HCT116 (cell line): ENCODE measurements at regions not wholly inside any gene's neighbourhood (a gene's known extent, or its start where the extent isn't known, plus 50 kb on each side); places are given as distances from the start of the nearest gene placed in this dataset.

Experiments used
- ATAC-seq: fragments of 200-7000 bp; cut with Tn5 transposase; 2 replicates; pipeline ENCODE4 v1.9.1; 2020; ENCODE audit warnings: mild to moderate bottlenecking, moderate library complexity
- BruUV-seq: library from RNA; stranded (reverse); fragments of 400-500 nt; replicated peaks from 2 replicates; lab custom pipeline; 2021; lab: Mats Ljungman, UMichigan
- CTCF ChIA-PET: fragments of 300-600 bp; sonication (Branson Sonifier 250); formaldehyde crosslinking; loops from one replicate; lab custom pipeline; 2021; ENCODE audit warnings: antibody characterized with exemption; lab: Charles Lee
- POLR2A ChIA-PET: fragments of 300-600, 350-600 bp; sonication (Branson Sonifier 250); formaldehyde crosslinking; loops from one replicate; lab custom pipeline; 2021; ENCODE audit warnings: antibody characterized with exemption; lab: Charles Lee
- RAD21 ChIA-PET, 2 experiments: fragments of 300-600 bp; sonication (Branson Sonifier 250); formaldehyde crosslinking; loops; one replicate each; lab custom pipeline; 2023; ENCODE audit warnings: low total read pairs in 2 of 2; ENCODE audit not compliant: uncharacterized antibody in 2 of 2, unreplicated experiment in 2 of 2, low non-redundant PET in 1 of 2; lab: Charles Lee
- DNase-seq: peaks from one replicate; pipeline ENCODE4 v3.0.0-alpha.2; 2010; ENCODE audit warnings: low read depth, low spot score
- H2AFZ ChIP-seq: fragments of 200-600 bp; shearing (Covaris generic), sonication (generic); 2 replicates; pipeline ENCODE4 v1.6.1; 2017; ENCODE audit warnings: low read depth, mixed run types, mixed read lengths, antibody characterized with exemption, low read length; ENCODE audit not compliant: poor library complexity, severe bottlenecking
- H3K27ac ChIP-seq: 2 replicates; pipeline ENCODE4 v1.5.1; 2012; ENCODE audit warnings: low read depth, low read length
- H3K27me3 ChIP-seq: fragments of 200-600 bp; sonication (generic); 2 replicates; pipeline ENCODE4 v1.6.1; 2016; ENCODE audit warnings: mixed run types, low read length, mixed read lengths; ENCODE audit not compliant: insufficient read depth
- H3K36me3 ChIP-seq, 2 experiments: fragments of 200-500 bp in 1 of 2; fragments of 200-600 bp in 1 of 2; sonication (Bioruptor generic) in 1 of 2; sonication (generic) in 1 of 2; 2 replicates each; pipeline versions ENCODE4 v1.5.1 to v1.6.1; 2014 to 2016; ENCODE audit warnings: low read length in 2 of 2, inconsistent platforms in 1 of 2, mixed read lengths in 1 of 2, mixed run types in 1 of 2; ENCODE audit not compliant: insufficient read depth in 2 of 2, control insufficient read depth in 1 of 2
- H3K4me1 ChIP-seq, 2 experiments: fragments of 200-600 bp in 1 of 2; sonication (generic) in 1 of 2; 2 replicates each; pipeline versions ENCODE4 v1.5.1 to v1.6.1; 2012 to 2017; ENCODE audit warnings: low read length in 2 of 2, inconsistent platforms in 1 of 2, mild to moderate bottlenecking in 1 of 2, mixed read lengths in 1 of 2, mixed run types in 1 of 2, moderate library complexity in 1 of 2; ENCODE audit not compliant: insufficient read depth in 2 of 2, control insufficient read depth in 1 of 2
- H3K4me2 ChIP-seq: fragments of 200-600 bp; sonication (generic); 2 replicates; pipeline ENCODE4 v1.6.1; 2017; ENCODE audit warnings: mixed run types, low read length, mixed read lengths
- H3K4me3 ChIP-seq, 2 experiments: fragments of 200-600 bp in 1 of 2; sonication (generic) in 1 of 2; replicated peaks in 1 of 2; 2 replicates each; pipeline ENCODE4 v1.5.1; 2011 to 2016; ENCODE audit warnings: low read length in 2 of 2, control low read depth in 1 of 2, low read depth in 1 of 2, mild to moderate bottlenecking in 1 of 2, mixed read lengths in 1 of 2, mixed run types in 1 of 2
- H3K79me2 ChIP-seq: fragments of 200-600 bp; sonication (generic); 2 replicates; pipeline ENCODE4 v1.6.1; 2017; ENCODE audit warnings: mild to moderate bottlenecking, mixed run types, low read length, moderate library complexity, mixed read lengths; ENCODE audit not compliant: insufficient read depth
- H3K9ac ChIP-seq: fragments of 200-600 bp; sonication (generic); 2 replicates; pipeline ENCODE4 v1.6.1; 2016; ENCODE audit warnings: low read length, mixed read lengths
- H3K9me2 ChIP-seq: fragments of 200-600 bp; sonication (generic), shearing (Covaris generic); 2 replicates; pipeline ENCODE4 v1.6.1; 2017; ENCODE audit warnings: mixed run types, mild to moderate bottlenecking, moderate library complexity; ENCODE audit not compliant: insufficient read depth
- H3K9me3 ChIP-seq, 2 experiments: fragments of 200-500 bp in 1 of 2; fragments of 200-600 bp in 1 of 2; sonication (Bioruptor generic) in 1 of 2; sonication (generic) in 1 of 2; 2 replicates each; pipeline ENCODE4 v1.6.1; 2014 to 2017; ENCODE audit warnings: low read length in 2 of 2, mixed read lengths in 2 of 2, inconsistent platforms in 1 of 2, low read depth in 1 of 2, mild to moderate bottlenecking in 1 of 2, mixed run types in 1 of 2, moderate library complexity in 1 of 2; ENCODE audit not compliant: control insufficient read depth in 1 of 2, insufficient read depth in 1 of 2
- H4K20me1 ChIP-seq: fragments of 200-600 bp; sonication (generic), shearing (Covaris generic); 2 replicates; pipeline ENCODE4 v1.6.1; 2017; ENCODE audit warnings: mixed run types, mild to moderate bottlenecking, moderate library complexity; ENCODE audit not compliant: insufficient read depth
- EGR1 ChIP-seq: IDR thresholded peaks from 2 replicates; pipeline ENCODE4 v1.6.1; 2012; ENCODE audit warnings: low read depth
- ELF1 ChIP-seq: IDR thresholded peaks from 2 replicates; pipeline ENCODE4 v1.6.1; 2012; ENCODE audit warnings: low read depth, borderline replicate concordance
- EZH2 ChIP-seq: fragments of 200-600 bp; sonication (generic); IDR thresholded peaks from 2 replicates; pipeline ENCODE4 v1.6.1; 2017; ENCODE audit warnings: antibody characterized with exemption, mixed run types
- JUND ChIP-seq: IDR thresholded peaks from 2 replicates; pipeline ENCODE4 v1.6.1; 2012
- POLR2AphosphoS5 ChIP-seq: IDR thresholded peaks from 2 replicates; pipeline ENCODE4 v1.6.1; 2011; ENCODE audit warnings: mild to moderate bottlenecking, low read depth, low read length, moderate library complexity
- SP1 ChIP-seq: IDR thresholded peaks from 2 replicates; pipeline ENCODE4 v1.6.1; 2012; ENCODE audit warnings: low read depth
- TCF7L2 ChIP-seq: IDR thresholded peaks from 2 replicates; pipeline ENCODE4 v1.7.0; 2011; ENCODE audit warnings: borderline replicate concordance, inconsistent platforms; ENCODE audit not compliant: insufficient read depth, insufficient read length; ENCODE audit errors: extremely low read depth
- intact Hi-C: fragments of 100-400 bp; cut with micrococcal nuclease; formaldehyde crosslinking; loops from 2 replicates; pipeline ENCODE4 v1.10.0; 2022
- TF ChIP-seq, protein P1 (sequence below): IDR thresholded peaks from 2 replicates; pipeline ENCODE4 v1.6.1; 2012; ENCODE audit warnings: low read depth

DNA sequence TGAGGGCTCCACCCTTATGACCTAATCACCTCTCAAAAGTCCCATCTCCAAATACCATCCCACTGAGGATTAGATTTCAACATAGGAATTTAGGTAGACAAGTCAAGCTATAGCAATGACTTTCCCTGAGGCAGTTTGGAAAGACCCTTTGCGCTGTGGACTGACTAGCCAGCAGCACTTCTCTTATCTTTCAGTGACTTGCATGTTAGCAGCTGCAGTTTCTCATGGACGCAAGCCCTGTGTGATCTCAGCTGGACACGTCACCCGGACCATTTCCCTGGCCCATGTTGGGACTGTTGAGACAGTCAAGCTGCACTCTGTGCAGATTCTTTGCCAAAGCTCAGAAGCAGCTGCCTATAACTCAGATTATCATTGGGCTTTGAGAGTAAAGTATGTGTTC, 408.1 kb upstream of the USP24 start:
- Histone ChIP-seq H3K27me3 (no peaks in the 10 kb centered on the region), H3K4me1 (no peaks in the 10 kb centered on the region), H3K79me2 (no peaks in the 10 kb centered on the region), H3K4me2 (no peak overlapping the region), H3K9me3 (no peaks in the 10 kb centered on the region), H3K36me3 (no peaks in the 10 kb centered on the region), H2AFZ (no peak overlapping the region), H3K9ac (no peak overlapping the region), H3K4me3 (no peak overlapping the region), H4K20me1 (no peaks in the 10 kb centered on the region), H3K27ac (no peak overlapping the region), H3K9me2 (no peaks in the 10 kb centered on the region)
- ChIA-PET CTCF (no interaction called here), RAD21 (no interaction called here), POLR2A (no interaction called here)
- DNase-seq (no peak), ATAC-seq (no peak)
- BruUV-seq, result no TSS peak
- no peak for TF ChIP-seq SP1
- TF ChIP-seq ELF1, result no peak
- no peak for TF ChIP-seq EZH2
- TF ChIP-seq, protein P1, sequence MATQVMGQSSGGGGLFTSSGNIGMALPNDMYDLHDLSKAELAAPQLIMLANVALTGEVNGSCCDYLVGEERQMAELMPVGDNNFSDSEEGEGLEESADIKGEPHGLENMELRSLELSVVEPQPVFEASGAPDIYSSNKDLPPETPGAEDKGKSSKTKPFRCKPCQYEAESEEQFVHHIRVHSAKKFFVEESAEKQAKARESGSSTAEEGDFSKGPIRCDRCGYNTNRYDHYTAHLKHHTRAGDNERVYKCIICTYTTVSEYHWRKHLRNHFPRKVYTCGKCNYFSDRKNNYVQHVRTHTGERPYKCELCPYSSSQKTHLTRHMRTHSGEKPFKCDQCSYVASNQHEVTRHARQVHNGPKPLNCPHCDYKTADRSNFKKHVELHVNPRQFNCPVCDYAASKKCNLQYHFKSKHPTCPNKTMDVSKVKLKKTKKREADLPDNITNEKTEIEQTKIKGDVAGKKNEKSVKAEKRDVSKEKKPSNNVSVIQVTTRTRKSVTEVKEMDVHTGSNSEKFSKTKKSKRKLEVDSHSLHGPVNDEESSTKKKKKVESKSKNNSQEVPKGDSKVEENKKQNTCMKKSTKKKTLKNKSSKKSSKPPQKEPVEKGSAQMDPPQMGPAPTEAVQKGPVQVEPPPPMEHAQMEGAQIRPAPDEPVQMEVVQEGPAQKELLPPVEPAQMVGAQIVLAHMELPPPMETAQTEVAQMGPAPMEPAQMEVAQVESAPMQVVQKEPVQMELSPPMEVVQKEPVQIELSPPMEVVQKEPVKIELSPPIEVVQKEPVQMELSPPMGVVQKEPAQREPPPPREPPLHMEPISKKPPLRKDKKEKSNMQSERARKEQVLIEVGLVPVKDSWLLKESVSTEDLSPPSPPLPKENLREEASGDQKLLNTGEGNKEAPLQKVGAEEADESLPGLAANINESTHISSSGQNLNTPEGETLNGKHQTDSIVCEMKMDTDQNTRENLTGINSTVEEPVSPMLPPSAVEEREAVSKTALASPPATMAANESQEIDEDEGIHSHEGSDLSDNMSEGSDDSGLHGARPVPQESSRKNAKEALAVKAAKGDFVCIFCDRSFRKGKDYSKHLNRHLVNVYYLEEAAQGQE, result no peak
- TF ChIP-seq JUND, result no peak
- no peak for TF ChIP-seq TCF7L2
- TF ChIP-seq POLR2AphosphoS5, result no peak
- TF ChIP-seq EGR1, result no peak
- intact Hi-C loops, result no loop called here
